ENCODE measurements at regions not wholly inside any gene's neighbourhood (a gene's known extent, or its start where the extent isn't known, plus 50 kb on each side); places are given as distances from the start of the nearest gene placed in this dataset.

GRCh38 chr1:199064971-199065370, 426.1 kb downstream of the PTPRC start:
- TF ChIP-seq CTCF (IDR thresholded peaks at IDR 0.05) (no peak), POLR2A (IDR thresholded peaks at IDR 0.05) (no peak)

Measured in Peyer's patch (tissue), 4 donors.